ENCODE measurements at regions not wholly inside any gene's neighbourhood (a gene's known extent, or its start where the extent isn't known, plus 50 kb on each side); places are given as distances from the start of the nearest gene placed in this dataset.

DNA sequence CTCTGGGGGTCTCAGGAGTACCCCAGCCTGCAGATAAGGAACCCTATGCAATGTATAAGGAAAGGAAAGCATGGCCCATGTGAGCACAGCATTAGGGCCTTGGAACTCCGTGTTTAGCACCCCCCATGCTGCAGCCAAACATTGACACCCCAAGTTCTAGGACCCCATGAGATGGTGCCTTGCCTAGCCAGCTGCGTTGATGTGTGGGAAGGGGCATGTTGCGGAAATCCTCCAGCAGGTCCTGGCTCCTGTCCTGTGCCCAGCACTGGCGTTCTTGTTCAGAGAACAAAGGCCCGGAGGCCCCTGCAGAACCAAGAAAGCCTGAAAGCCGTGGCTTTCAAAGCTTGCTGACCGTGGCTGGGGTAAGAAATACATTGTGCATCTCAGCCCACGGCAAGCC is 99.4 kb upstream of the DIO3 start:
- no peak for TF ChIP-seq STAT1 (IDR thresholded peaks at IDR 0.05; ENCODE audit: unreplicated experiment)
- TF ChIP-seq, protein P1, sequence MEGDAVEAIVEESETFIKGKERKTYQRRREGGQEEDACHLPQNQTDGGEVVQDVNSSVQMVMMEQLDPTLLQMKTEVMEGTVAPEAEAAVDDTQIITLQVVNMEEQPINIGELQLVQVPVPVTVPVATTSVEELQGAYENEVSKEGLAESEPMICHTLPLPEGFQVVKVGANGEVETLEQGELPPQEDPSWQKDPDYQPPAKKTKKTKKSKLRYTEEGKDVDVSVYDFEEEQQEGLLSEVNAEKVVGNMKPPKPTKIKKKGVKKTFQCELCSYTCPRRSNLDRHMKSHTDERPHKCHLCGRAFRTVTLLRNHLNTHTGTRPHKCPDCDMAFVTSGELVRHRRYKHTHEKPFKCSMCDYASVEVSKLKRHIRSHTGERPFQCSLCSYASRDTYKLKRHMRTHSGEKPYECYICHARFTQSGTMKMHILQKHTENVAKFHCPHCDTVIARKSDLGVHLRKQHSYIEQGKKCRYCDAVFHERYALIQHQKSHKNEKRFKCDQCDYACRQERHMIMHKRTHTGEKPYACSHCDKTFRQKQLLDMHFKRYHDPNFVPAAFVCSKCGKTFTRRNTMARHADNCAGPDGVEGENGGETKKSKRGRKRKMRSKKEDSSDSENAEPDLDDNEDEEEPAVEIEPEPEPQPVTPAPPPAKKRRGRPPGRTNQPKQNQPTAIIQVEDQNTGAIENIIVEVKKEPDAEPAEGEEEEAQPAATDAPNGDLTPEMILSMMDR (conservative IDR thresholded peaks at IDR 0.05; ENCODE audit: low read depth in 2 of 2), result no peak
- TF ChIP-seq EZH2 (IDR thresholded peaks at IDR 0.05; ENCODE audit: low read depth, unreplicated experiment), result no peak
- TF ChIP-seq, protein P2, sequence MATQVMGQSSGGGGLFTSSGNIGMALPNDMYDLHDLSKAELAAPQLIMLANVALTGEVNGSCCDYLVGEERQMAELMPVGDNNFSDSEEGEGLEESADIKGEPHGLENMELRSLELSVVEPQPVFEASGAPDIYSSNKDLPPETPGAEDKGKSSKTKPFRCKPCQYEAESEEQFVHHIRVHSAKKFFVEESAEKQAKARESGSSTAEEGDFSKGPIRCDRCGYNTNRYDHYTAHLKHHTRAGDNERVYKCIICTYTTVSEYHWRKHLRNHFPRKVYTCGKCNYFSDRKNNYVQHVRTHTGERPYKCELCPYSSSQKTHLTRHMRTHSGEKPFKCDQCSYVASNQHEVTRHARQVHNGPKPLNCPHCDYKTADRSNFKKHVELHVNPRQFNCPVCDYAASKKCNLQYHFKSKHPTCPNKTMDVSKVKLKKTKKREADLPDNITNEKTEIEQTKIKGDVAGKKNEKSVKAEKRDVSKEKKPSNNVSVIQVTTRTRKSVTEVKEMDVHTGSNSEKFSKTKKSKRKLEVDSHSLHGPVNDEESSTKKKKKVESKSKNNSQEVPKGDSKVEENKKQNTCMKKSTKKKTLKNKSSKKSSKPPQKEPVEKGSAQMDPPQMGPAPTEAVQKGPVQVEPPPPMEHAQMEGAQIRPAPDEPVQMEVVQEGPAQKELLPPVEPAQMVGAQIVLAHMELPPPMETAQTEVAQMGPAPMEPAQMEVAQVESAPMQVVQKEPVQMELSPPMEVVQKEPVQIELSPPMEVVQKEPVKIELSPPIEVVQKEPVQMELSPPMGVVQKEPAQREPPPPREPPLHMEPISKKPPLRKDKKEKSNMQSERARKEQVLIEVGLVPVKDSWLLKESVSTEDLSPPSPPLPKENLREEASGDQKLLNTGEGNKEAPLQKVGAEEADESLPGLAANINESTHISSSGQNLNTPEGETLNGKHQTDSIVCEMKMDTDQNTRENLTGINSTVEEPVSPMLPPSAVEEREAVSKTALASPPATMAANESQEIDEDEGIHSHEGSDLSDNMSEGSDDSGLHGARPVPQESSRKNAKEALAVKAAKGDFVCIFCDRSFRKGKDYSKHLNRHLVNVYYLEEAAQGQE (IDR thresholded peaks at IDR 0.05; ENCODE audit: unreplicated experiment), result no peak
- no peak for TF ChIP-seq CREB1 (CRISPR knock-in tag; IDR thresholded peaks at IDR 0.05; ENCODE audit: low read depth)
